DMS79 (cell line): ENCODE measurements at regions not wholly inside any gene's neighbourhood (a gene's known extent, or its start where the extent isn't known, plus 50 kb on each side); places are given as distances from the start of the nearest gene placed in this dataset.

Source experiments
- DNase-seq: peaks from one replicate; lab custom pipeline; 2025; lab: John Stamatoyannopoulos, UW

DNA sequence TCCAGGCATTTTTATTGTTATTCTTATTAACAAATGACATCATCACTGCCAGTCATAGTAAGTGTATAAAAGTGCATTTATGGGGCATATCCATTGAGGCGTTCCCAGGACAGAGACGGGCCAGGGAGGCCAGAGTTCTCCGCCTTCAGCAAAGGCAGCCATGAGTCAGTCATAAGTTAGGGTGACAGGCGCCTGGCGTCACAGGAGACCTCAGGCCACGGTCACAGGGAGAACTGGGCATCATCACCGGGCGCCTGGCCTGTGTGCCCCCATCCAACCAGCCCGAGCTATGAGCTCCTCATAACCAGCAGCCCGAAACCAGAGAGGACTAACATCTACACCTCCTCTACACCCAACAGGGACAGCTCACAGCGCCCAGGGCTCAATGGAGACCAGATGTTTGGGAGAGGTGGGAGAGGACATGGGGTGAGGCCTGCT, 259.2 kb downstream of the DLL1 start:
- DNase-seq: no peak

DNA sequence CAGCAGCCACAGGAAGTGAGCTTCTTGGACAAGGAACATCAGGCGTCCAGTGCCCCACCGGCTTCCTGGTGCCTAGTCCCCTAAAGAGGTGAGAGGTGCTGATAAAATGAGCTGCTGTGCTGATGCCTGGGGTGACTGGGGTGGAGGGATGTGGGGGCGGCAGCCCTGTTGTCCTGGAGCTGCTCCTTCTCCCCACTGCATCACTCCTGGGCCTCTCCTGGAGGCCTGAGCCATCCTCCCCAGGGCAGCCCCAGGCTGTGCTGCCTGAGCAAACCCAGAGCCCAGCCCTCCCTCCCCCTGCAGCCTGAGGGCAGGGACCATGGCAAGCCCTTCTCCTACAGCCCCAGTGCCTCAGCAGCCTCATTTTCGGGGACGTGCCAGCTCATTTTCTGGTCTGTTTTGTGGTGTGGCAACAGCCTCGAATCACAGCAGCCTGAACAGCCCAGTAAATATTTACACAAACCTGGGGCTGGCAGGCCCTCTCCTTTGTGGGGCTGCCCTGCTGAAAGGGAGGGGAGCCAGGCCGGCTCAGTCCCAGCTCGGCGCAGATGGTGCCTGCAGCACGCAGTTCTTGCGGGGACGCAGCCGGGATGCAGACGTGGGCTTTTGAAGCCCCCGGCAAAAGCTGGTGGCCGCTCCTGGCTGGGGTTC, 259.9 kb downstream of the DLL1 start:
- peak; percentile 5 for DNase-seq

- DNase-seq: no peak
These were observed 260.5 kb downstream of the DLL1 start for GRCh38 chr6:170030284-170030815.

DNA sequence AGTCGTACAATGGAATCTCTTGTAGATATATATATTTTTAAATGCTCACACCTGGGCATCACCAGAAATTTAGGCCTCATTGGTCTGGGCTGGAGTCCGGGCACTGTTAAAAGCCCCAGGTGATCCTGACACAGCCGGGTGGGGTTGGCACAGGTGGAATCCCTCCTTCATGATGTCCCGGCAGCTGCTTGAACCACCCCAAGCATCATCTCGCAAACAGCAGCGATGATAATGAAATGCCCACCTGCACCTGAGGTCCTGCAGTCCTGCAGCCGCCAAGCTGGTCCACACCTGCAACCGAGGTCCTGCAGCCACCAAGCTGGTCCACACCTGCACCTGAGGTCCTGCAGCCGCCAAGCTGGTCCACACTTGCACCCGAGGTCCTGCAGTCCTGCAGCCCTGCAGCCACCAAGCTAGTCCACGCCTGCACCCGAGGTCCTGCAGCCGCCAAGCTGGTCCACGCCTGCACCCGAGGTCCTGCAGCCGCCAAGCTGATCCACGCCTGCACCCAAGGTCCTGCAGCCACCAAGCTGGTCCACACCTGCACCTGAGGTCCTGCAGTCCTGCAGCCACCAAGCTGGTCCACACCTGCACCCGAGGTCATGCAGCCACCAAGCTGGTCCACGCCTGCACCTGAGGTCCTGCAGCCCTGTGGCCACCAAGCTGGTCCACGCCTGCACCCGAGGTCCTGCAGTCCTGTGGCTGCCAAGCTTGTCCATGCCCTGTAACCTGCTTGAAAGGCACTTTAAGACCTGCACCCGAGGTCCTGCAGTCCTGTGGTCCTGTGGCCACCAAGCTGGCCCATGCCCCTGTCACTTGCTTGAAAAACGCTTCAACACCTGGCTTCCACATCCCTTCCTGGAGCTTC, 261.2 kb downstream of the DLL1 start:
- no peak for DNase-seq

DNA sequence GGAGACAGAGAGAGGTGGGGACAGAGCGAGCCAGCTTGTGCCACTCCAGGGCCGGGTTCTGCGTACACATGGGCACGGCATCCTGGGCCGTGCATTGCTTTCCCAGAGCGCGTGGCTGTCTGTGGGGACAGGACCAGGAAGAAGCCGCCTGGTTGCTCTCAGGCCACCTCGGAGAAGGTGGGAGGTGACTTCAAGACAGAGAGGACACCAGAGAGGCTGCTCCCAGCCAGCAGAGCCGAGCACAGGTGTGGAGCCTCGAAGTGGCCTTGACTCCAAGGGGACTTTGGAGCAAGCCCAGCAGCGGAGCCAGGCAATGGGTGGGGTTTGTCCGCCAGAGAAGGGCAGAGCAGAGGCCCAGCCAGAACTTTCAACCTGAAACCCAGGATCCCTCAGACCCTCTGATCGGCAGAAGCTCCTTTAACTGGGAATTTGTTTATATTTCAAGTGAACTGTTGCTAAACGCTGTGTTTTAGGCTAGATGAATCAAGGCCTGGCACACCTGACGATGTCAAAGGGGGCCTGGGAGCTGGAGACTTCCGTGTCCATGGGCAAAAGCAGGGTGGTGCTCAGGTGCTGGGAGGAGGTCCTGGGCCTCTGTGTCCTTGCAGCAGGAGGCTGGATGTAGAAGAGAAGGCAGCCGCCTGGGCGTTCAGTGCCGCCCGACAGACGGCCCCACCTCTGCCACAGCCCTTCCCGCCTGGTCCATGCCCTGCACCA, 262.1 kb downstream of the DLL1 start:
- no peak for DNase-seq

DNA sequence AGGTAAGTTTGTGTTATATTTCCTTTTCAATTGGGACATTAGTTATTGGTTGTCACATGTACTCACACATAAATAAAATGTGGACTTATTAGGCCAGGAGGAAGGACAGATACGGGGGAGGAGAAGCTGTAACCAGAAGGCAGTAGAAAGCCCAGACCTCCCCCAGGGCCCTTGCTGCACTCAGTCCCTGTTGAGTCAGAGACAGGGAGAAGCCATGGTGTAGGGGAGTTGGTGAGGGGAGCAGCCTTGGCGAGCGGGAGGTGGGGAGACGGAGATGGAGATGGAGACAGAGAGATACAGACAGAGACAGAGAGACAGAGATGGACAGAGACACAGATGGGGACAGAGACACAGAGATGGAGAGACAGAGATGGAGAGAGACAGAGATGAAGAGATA, 263.2 kb downstream of the DLL1 start:
- DNase-seq: no peak

- DNase-seq: peak; percentile 54
These were observed 263.9 kb downstream of the DLL1 start for GRCh38 chr6:170026751-170027646.

DNA sequence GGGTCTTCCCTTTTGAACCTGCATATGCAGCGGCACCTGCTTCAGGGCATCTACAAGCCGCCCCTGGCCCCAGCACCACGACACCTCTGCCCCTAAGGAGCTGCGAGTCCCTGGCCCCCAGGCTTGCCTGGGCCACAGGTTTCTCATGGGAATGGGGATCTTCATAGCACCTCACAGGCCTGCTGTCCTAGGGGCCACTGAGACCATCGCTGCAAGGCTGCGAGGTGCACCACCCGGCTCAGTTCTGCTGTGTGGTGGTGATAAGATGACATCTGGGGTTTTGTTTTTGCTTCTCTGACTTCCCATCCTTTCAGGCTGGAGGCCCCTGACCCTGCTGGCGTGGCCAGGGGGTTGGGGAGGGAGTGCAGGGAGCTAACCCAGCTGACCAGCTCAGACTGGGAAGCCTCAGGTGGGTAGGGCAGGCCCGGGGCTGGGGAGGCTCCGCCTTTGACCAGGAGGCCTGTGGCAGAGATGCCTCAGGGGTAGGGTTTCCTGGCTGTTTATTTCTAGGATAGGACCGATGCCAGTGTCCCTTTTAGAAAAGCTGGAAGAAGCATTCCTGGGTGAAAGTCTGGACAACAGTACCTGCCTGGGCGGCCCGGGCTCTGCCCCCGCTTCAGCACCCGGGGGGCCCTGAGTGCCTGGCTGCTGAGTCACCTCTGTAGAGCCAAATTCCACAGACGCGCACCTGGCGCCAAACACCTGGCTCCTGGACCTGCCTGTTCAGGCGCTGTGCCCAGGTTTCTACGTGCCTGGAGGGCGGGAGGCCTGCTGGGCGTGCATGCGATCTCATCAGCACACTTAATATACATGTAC, 264.7 kb downstream of the DLL1 start:
- DNase-seq: peak; percentile 86

- peak; percentile 96 for DNase-seq
These were observed 265.5 kb downstream of the DLL1 start for GRCh38 chr6:170025341-170025911.

- DNase-seq: no peak
These were observed 265.9 kb downstream of the DLL1 start for GRCh38 chr6:170024940-170025339.

DNA sequence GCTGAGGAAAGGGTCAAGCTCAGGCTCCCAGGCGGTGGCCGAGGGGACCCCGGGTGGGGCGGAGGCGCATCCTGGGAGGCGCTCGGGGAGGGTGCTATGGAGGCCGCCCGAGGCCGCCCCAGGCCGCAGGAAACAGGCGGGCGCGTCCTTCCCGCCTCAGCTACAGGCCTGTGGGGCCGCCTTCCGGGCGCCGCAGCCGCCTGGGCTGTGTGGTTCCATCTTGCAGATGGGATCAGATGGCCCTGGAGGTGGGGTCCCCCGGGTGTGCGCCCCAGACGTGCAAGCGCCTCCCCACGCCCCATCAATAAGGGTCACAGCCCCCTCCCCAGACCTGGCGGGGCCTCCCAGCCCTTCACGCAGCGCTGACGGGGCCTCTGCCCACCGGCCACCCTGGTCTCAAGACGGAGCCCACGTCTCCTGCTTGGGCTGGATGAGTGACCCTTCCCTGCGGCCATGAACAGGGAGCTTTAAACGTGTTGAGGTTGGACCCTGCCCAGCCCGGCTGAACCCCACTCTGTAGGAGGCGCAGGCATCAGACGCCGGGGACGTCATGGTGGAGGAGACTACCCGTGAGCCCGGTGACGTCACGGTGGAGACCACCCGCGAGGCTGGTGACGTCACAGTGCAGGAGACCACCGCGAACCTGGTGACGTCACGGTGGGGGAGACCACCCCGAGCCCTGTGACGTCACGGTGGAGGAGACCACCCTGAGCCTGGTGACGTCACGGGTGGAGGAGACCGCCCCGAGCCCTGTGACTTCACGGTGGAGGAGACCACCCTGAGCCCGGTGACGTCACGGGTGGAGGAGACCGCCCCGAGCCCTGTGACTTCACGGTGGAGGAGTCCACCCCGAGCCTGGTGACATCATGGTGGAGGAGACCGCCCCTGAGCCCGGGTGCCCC, 267.0 kb downstream of the DLL1 start:
- no peak for DNase-seq

DNA sequence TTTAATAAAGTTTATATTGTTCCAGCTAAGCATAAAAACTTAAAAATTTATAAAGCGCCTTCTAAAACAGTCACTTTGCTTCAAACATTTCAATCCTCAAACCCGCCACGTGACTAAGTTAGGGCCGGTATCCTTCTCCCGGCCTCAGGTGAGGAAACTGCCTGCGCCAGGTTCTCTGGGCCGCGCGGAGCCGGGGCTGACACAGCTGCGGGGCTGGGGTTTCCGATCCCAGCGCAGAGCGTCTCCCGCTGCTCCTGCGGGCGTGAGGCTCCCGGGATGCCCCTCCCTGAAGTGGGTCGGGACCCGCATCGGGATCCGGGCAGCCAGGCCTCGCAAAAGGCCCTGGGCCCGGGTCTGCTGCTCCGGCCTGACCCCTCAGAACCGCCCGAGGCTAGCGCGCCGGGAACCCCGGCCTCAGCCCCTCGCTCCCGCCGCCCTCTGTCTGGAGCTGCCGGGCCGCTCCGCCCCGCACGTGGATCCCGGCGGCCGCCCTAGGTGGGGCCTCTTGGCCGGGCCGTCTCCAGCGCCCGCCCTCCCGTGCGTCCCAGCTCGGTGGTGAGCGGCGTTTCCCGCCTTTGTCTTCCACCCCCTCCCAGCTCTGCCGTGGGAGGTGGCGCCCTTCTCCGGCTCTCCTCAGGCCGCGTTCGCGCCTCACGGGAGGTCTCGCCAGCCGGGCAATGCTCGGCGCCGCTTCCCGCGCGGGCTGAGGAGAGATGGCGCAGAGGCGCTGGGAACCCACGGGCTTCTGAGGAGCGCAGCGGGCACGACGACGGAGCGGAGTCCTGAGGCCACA, 267.9 kb downstream of the DLL1 start:
- DNase-seq: no peak

- DNase-seq: no peak
These were observed 268.6 kb downstream of the DLL1 start for GRCh38 chr6:170022291-170022722.

GRCh38 chr6:170021579-170021978, 269.3 kb downstream of the DLL1 start:
- DNase-seq: no peak

- no peak for DNase-seq
These were observed 268.6 kb downstream of the ERMARD start for GRCh38 chr6:170019818-170020583.

- no peak for DNase-seq
These were observed 267.8 kb downstream of the ERMARD start for GRCh38 chr6:170018936-170019817.
